ENCODE measurements at regions not wholly inside any gene's neighbourhood (a gene's known extent, or its start where the extent isn't known, plus 50 kb on each side); places are given as distances from the start of the nearest gene placed in this dataset.
A peak's percentile ranks its signal among the peaks of the same experiment; 100 is the strongest.

GRCh38 chr12:124416516-124417395 lies 121.9 kb downstream of the RFLNA start:
- no peak overlapping the region for H4K91ac ChIP-seq (ENCODE audit: insufficient read depth, low read depth, low read length)
- no peak overlapping the region for H3K4ac ChIP-seq (ENCODE audit: low read depth, low read length)
- ChIA-PET POLR2A (ENCODE audit: unreplicated experiment) (no interaction called here), CTCF (no interaction called here)
- H4K5ac ChIP-seq (ENCODE audit: low read depth, low read length), result no peak overlapping the region
- peaks cover 26% of the 10 kb centered on the region for H3K4me1 ChIP-seq (ENCODE audit: control insufficient read depth, insufficient read depth, low read length)
- H3K79me1 ChIP-seq (ENCODE audit: low read depth in 1 of 2, low read length in 2 of 2), result peaks cover 26 to 86% of the 10 kb centered on the region in 2 experiments
- no peak overlapping the region for H2AFZ ChIP-seq (replicated peaks; ENCODE audit: low read length, poor library complexity)
- H3K4me3 ChIP-seq (ENCODE audit: insufficient read depth, low read depth, low read length), result no peak overlapping the region
- intact Hi-C loops (cut with micrococcal nuclease), result no loop called here
- no peak overlapping the region for H3K14ac ChIP-seq (replicated peaks; ENCODE audit: low read depth, low read length)
- in situ Hi-C loops (cut with MboI; ENCODE audit: low sequenced_read_pairs), result no loop called here
- peaks cover 6% of the 10 kb centered on the region; the same call in 1 of the 2 replicates for H3K9me1 ChIP-seq (ENCODE audit: insufficient read depth, low read length)
- H2AK9ac ChIP-seq (replicated peaks; ENCODE audit: low read depth, low read length, poor library complexity), result no peak overlapping the region
- no peak overlapping the region for H2BK5ac ChIP-seq (ENCODE audit: low read depth, low read length, poor library complexity, severe bottlenecking)
- peaks cover 19% of the 10 kb centered on the region for H4K20me1 ChIP-seq (ENCODE audit: insufficient read depth, low read length)
- no TSS peak for BruUV-seq (replicated peaks)
- peaks cover 39% of the 10 kb centered on the region for H3K36me3 ChIP-seq (ENCODE audit: control insufficient read depth, insufficient read depth, low read length)
- ATAC-seq (ENCODE audit: low read depth) (no peak), DNase-seq (peak; percentile 43)
- dilution Hi-C loops (cut with HindIII; ENCODE audit: low sequenced_read_pairs, unreplicated experiment), result no loop called here
- no peak overlapping the region for H3K23ac ChIP-seq (ENCODE audit: low read depth, low read length)
- TF ChIP-seq MAZ (IDR thresholded peaks at IDR 0.05; ENCODE audit: borderline replicate concordance, low read depth, low read length), result no peak
- no peak overlapping the region for H2BK20ac ChIP-seq (ENCODE audit: low read depth, low read length)
- no peak overlapping the region for H3K9ac ChIP-seq (ENCODE audit: low read depth, low read length)
- H2BK120ac ChIP-seq (ENCODE audit: low read depth, low read length), result no peak overlapping the region
- H3K18ac ChIP-seq (ENCODE audit: low read depth, low read length), result no peak overlapping the region
- no peak overlapping the region for H3K56ac ChIP-seq (ENCODE audit: extremely low read depth, insufficient read depth, low read length)
- H4K8ac ChIP-seq (ENCODE audit: low read depth in 2 of 2, low read length in 2 of 2), result no peak overlapping the region
- H2AK5ac ChIP-seq (ENCODE audit: low read depth, low read length), result no peak overlapping the region
- no peak overlapping the region for H3K27ac ChIP-seq (ENCODE audit: insufficient read depth, low read length)
- H3K4me2 ChIP-seq (ENCODE audit: low read depth, low read length), result no peak overlapping the region
- no peaks in the 10 kb centered on the region for H3K9me3 ChIP-seq (ENCODE audit: control insufficient read depth, insufficient read depth, low read length)
- H2BK15ac ChIP-seq (ENCODE audit: low read depth, low read length), result no peak overlapping the region
- no peaks in the 10 kb centered on the region for H3K27me3 ChIP-seq (ENCODE audit: control insufficient read depth, insufficient read depth, low read length)
- WGBS, 2 experiments (ENCODE audit: extremely low coverage in 2 of 2, insufficient read length in 1 of 2), result 94% methylated on average over 43 of the region's 59 CpGs; no CpG with 5 or more reads in 1 of the 2 experiments

Measured in IMR-90 (cell line).